ENCODE measurements at regions not wholly inside any gene's neighbourhood (a gene's known extent, or its start where the extent isn't known, plus 50 kb on each side); places are given as distances from the start of the nearest gene placed in this dataset.

- peaks cover 22% of the 10 kb centered on the region for H3K4me1 Mint-ChIP-seq (ENCODE audit: low read depth)
- peaks cover 8% of the 10 kb centered on the region for H3K27me3 Mint-ChIP-seq
- no peak overlapping the region for H3K27ac Mint-ChIP-seq
- DNase-seq (ENCODE audit: low spot score, unreplicated experiment), result no peak
- TF ChIP-seq CTCF (IDR thresholded peaks at IDR 0.05; ENCODE audit: unreplicated experiment), result no peak
- no peaks in the 10 kb centered on the region for H3K9me3 Mint-ChIP-seq (ENCODE audit: low read depth)
- no peak overlapping the region for H3K4me3 Mint-ChIP-seq (ENCODE audit: low read depth)
- H3K36me3 Mint-ChIP-seq (ENCODE audit: insufficient read depth), result no peaks in the 10 kb centered on the region
These were observed 95.0 kb upstream of the OTX2 start for GRCh38 chr14:56905282-56905681.

GRCh38 chr14:56903304-56903969 is 93.2 kb upstream of the OTX2 start:
- H3K4me3 Mint-ChIP-seq (ENCODE audit: low read depth), result no peak overlapping the region
- no peak for DNase-seq (ENCODE audit: low spot score, unreplicated experiment)
- no peaks in the 10 kb centered on the region for H3K36me3 Mint-ChIP-seq (ENCODE audit: insufficient read depth)
- H3K27ac Mint-ChIP-seq, result no peak overlapping the region
- TF ChIP-seq CTCF (IDR thresholded peaks at IDR 0.05; ENCODE audit: unreplicated experiment), result no peak
- H3K27me3 Mint-ChIP-seq, result peaks cover 8% of the 10 kb centered on the region
- peaks cover 32% of the 10 kb centered on the region for H3K4me1 Mint-ChIP-seq (ENCODE audit: low read depth)
- no peaks in the 10 kb centered on the region for H3K9me3 Mint-ChIP-seq (ENCODE audit: low read depth)

- Mint-ChIP-seq H3K36me3 (ENCODE audit: insufficient read depth) (no peaks in the 10 kb centered on the region), H3K27me3 (peaks cover 10% of the 10 kb centered on the region), H3K9me3 (ENCODE audit: low read depth) (no peaks in the 10 kb centered on the region), H3K4me1 (ENCODE audit: low read depth) (peaks cover 32% of the 10 kb centered on the region), H3K4me3 (ENCODE audit: low read depth) (no peak overlapping the region), H3K27ac (no peak overlapping the region)
- DNase-seq (ENCODE audit: low spot score, unreplicated experiment), result no peak
- no peak for TF ChIP-seq CTCF (IDR thresholded peaks at IDR 0.05; ENCODE audit: unreplicated experiment)
These were observed 92.1 kb upstream of the OTX2 start for GRCh38 chr14:56902385-56902784.

GRCh38 chr14:56900726-56901125 is 90.4 kb upstream of the OTX2 start:
- Mint-ChIP-seq H3K4me1 (ENCODE audit: low read depth) (peaks cover 34% of the 10 kb centered on the region), H3K36me3 (ENCODE audit: insufficient read depth) (no peaks in the 10 kb centered on the region), H3K4me3 (ENCODE audit: low read depth) (no peak overlapping the region), H3K27ac (peak overlapping the region; percentile 45), H3K27me3 (peaks cover 8% of the 10 kb centered on the region), H3K9me3 (ENCODE audit: low read depth) (no peaks in the 10 kb centered on the region)
- TF ChIP-seq CTCF (IDR thresholded peaks at IDR 0.05; ENCODE audit: unreplicated experiment), result no peak
- no peak for DNase-seq (ENCODE audit: low spot score, unreplicated experiment)

GRCh38 chr14:56899829-56900228 is 89.5 kb upstream of the OTX2 start:
- no peaks in the 10 kb centered on the region for H3K9me3 Mint-ChIP-seq (ENCODE audit: low read depth)
- H3K27me3 Mint-ChIP-seq, result peaks cover 8% of the 10 kb centered on the region
- peaks cover 37% of the 10 kb centered on the region for H3K4me1 Mint-ChIP-seq (ENCODE audit: low read depth)
- no peak for TF ChIP-seq CTCF (IDR thresholded peaks at IDR 0.05; ENCODE audit: unreplicated experiment)
- H3K36me3 Mint-ChIP-seq (ENCODE audit: insufficient read depth), result no peaks in the 10 kb centered on the region
- no peak overlapping the region for H3K4me3 Mint-ChIP-seq (ENCODE audit: low read depth)
- DNase-seq (ENCODE audit: low spot score, unreplicated experiment), result no peak
- H3K27ac Mint-ChIP-seq, result no peak overlapping the region

Measured in progenitor cell of endocrine pancreas (in vitro differentiated cells).